OCI-LY7 (cell line): ENCODE measurements at regions not wholly inside any gene's neighbourhood (a gene's known extent, or its start where the extent isn't known, plus 50 kb on each side); places are given as distances from the start of the nearest gene placed in this dataset.

Source experiments
- CTCF ChIP-seq: fragments of 200-600 bp; sonication (generic); conservative IDR thresholded peaks from 2 replicates; pipeline ENCODE4 v1.5.1; 2014; ENCODE audit warnings: mild to moderate bottlenecking, antibody characterized with exemption, low read length, moderate library complexity, mixed read lengths
- EZH2phosphoT487 ChIP-seq: fragments of 200-600 bp; sonication (generic); IDR thresholded peaks from 2 replicates; pipeline ENCODE4 v1.6.1; 2018; ENCODE audit warnings: low read depth, borderline replicate concordance, mild to moderate bottlenecking, mixed run types, antibody characterized with exemption, low read length, moderate library complexity, mixed read lengths

GRCh38 chr6:49097116-49097515 is 365.9 kb downstream of the MMUT start:
- TF ChIP-seq CTCF (no peak), EZH2phosphoT487 (no peak)
